GM19238 (cell line): ENCODE measurements at regions not wholly inside any gene's neighbourhood (a gene's known extent, or its start where the extent isn't known, plus 50 kb on each side); places are given as distances from the start of the nearest gene placed in this dataset.

Experiments
- DNase-seq: peaks from one replicate; pipeline ENCODE4 v3.0.0; 2011; ENCODE audit warnings: low spot score; ENCODE audit not compliant: insufficient read length

DNA sequence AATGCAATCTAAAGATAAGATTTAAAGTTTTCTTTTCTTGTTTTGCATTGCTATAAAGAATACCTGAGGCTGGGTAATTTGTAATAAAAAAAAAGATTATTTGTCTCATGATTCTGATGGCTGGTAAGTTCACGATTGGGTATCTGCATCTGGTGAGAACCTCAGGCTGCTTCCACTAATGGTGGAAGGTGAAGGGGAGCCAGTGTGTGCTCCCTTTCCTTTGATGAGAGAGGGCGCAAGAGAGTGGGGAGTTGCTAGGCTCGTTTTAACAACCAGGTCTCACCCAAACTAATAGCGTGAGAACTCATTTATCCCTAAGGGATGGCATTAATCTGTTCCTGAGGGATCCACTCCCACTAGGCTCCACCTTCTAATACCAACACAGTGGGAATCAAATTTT, 353.2 kb downstream of the BTBD3 start:
- no peak for DNase-seq

DNA sequence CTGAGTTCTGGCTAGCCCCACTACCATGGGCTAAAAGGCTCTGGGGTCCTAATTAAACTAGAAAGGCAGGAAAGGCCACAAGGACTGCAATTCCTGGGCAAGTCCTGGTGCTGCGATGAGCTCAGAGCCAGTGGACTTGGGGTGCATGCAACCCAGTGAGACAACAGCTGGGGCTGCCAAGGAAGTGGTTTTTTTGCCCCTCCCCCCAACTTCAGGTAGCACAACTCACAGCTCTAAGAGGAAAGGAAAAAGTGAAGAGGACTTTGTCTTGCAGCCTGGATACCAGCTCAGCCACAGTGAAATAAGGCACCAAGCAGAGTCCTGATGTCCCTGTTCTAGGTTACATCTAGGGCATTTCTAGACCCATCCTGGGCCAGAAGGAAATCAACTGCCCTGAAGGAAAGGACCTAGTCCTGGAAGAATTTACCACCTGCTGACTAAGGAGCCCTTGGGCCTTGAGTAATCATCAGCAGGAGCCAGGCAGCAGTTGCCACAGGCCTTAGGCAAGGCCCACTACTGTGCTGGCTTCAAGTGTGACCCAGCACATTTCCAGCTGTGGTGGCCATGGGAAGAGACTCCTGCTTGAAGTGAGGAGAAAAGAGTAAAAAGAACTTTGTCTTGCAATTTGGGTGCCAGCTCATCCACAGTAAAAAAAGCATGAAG, 358.4 kb downstream of the BTBD3 start:
- DNase-seq: no peak

DNA sequence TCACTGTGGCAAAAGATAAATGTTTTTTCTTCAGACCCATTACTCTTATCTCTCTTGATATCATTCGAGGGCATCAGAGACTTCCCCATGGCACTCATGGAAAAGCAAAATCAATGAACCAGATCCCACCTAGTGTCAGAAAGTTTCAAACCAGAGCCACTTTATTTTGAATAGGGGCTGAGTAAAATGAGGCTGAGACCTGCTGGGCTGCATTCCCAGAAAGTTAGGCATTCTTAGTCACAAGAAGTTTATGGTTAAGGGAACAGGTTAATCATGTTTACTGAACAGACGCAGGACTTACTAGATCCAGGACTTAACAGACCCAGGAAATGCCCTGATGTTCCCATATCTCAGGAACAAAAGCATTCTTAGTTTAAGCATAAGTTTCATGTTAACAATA, 369.9 kb downstream of the BTBD3 start:
- no peak for DNase-seq

DNA sequence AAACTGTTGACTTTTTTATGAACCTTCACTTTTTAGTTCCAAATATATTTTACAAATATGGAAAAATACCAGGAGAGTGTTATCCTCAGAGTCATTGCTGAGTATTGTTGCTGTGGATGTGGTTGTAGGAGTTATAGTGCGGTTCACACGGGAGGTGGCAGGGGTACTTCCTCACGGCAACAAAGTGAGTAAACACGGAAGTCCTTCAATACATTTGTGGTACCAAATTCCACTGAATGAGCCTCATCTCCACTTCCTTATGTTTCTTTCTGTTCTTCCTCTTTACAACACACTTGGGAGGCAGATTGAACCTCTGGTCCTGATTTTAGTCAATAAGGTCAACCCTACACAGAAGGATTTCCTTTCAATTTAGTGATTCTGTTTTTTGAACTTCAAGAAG, 371.8 kb downstream of the BTBD3 start:
- no peak for DNase-seq

DNA sequence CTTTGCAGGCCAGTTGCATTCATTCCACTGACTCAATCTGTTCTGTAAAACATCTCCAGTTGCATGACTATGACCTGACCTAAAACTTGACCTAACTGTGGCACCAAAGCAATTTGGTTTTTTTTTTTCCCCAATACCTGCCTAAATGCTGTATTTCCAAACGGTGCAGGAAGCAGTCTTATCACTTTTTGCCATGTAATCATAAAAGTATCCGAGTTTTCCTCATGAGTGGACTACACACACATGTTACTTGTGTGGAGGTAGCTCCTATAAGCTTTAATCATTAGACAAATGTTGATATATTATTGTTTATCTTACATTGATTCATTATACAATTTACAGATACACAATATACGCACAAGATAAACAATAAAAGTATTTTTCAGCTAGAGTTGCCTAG, 373.7 kb downstream of the BTBD3 start:
- no peak for DNase-seq

DNA sequence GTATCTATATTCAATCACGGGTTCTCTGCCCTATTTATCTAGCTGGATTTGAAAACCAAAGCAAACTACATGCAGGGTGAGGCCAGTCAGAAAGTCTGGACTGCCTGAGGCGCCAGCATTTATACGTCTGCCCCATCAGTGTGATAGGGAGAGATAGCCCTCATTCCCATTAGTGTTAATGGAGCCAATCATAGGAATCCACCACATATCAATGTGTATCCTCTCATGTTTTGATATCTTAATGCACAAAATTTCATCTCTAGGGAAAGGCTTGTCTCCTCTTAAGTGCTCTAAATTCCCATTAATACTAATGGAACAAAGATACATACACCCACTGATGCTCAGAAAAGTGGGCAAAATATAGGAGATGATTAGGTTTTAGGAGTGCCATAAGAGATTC, 376.2 kb downstream of the BTBD3 start:
- no peak for DNase-seq

DNA sequence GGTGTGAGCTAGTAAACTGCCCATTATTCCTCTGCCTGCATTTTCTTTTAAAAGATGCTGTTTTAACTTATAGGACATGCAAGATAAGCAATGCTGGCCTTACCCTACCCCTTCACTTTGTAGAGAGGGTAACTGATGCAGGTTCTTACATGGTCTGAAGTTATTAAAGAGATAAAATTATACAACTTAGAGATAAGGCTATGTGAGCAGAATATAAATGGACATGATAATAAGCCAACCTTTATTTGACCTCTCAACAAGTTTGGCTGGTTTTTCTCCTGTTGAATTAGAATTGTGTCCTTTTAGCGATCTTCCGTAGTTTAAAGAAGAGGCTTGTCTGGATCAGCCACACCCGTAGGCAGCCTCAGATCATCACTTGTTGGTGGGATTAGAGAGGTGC, 377.0 kb downstream of the BTBD3 start:
- no peak for DNase-seq

DNA sequence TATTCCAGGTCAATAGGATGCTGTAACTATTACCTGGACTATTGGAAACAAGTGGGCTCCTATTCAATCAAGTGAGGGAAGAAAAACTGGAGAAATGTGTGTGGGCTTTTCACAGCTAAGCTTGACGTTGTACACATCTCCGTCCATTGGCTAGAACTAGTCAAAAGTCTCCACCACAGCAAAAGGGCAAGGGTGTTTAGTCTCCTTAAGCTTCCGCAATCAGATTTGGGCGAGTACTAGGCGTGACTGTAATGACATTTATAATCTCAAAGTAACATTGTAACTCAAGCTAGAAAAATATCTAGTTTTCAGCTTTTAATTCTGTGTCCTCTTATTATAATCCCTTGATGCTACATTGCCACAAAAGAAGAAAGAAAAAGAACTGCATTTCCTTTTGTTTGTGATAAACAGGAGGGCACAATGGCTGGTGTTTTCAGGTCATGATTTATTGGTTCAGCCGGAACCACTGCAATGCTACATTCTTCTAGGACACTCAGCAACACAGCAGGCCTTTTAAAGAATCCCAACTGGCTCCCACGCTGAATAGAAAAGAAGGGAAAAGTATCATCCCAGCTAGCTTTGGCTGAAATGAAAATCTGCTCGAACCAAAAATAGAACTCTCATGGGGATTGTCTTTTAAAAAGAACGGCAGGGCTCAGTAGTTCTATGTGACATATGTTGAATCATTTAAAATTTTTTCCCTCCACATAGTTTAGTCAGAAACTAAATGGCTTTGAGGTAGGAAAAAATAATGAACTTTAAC, 387.7 kb downstream of the BTBD3 start:
- no peak for DNase-seq

DNA sequence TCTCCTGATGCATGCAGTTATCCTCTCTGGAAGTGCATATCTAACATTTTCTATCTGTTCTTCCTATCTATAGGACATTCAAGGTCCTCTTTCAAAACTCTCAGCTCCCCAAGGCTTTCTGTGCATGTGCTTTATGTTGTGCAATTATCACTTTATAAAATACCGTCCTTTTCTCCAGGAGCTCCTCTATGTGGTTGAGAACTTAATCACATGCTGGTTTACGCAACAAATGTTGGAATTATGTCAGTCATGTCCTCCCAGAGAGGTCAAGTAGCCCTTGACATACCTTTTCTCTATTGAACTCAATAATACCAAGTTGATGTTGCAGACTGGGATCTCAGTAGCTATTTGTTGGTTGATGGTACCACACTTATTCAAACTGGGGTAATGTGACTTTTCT, 388.4 kb downstream of the BTBD3 start:
- DNase-seq: no peak

DNA sequence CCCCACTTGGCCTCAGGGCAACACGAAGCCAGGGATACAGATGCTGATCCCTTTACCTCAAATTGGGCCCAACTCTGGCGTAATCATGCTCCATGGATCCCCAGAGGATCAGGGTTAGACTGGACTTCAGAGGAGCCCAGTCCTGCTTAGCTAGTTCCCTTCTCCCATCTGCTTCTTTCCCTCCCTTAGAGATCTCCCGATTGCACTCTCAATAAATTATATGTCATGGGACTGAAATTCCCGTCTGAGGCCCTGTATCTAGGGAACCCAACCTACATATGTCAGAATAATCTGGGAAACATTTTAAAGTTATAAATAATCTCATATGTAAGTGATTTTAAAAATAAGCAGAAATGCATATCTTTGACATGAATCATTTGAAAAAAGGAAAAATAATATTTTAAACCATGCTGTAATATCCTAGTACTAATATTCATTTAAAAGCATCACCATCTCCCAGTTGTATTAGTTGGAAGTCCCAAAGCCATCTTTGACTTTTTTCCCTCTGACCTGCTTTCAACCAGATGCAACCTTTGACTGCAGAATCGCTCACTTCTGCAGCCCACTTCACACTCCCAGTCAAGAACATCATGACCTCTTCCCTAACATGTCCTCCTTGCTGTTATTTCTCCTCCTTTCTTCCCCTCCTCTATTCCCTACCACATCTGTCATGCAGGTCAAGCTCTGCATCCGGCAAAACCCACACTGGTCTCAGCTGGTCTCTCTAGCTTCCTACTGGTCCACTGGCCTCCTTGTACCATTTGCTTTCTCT, 393.6 kb downstream of the BTBD3 start:
- DNase-seq: no peak

DNA sequence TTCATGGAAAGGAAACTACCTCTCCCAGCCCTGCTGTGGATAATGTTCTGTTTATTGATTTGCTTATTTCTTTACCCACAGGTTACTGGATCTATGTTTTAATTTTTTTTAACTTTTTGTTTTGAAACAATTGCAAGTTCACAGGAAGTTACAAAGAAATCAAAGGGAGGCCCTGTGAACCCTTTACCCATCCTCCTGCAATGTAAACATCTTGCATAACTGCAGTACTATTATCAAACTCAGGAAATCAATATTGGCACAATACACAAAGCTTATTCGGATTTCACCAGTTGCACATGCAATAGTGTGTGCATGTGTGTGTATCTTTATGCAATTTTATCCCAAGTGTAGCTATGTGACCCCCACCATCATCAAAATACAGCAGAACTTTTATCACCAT, 398.0 kb downstream of the BTBD3 start:
- no peak for DNase-seq

DNA sequence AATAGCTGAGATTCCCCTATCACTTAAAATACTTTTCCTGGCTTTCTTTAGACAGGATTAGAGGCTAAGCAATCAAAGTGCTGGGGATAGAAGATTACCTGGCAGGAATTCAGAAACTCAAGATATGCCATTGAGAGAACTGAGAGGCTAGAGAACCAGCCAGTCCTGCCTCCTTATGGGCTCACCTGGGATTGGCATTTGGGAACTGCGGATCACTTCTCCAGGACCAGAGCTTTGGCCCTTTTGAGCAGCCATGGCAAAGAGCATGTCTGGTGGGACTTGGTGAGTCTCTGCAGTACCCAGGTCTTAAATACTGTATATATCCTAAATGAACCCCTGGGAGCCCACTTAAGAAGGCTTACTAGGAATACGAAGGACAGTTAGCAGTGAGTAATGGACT, 399.1 kb downstream of the BTBD3 start:
- no peak for DNase-seq

DNA sequence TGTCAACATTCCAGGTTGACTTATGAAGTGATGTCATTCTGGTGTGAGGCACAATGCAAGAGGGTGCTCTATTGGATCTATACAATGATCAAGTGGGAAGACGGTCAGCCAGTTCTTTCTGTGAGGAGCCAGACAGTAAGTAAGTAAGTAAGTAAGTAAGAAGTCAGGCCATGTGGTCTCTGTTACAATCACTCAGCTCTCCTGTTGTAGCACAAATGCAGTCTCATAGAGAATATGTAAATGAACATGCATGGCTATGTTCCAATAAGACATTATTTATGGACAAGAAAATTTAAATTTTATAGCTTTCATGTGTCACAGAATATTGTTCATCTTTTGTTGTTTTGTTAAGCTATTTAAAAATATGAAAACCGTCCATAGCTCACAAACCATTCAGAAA, 399.7 kb downstream of the BTBD3 start:
- no peak for DNase-seq

DNA sequence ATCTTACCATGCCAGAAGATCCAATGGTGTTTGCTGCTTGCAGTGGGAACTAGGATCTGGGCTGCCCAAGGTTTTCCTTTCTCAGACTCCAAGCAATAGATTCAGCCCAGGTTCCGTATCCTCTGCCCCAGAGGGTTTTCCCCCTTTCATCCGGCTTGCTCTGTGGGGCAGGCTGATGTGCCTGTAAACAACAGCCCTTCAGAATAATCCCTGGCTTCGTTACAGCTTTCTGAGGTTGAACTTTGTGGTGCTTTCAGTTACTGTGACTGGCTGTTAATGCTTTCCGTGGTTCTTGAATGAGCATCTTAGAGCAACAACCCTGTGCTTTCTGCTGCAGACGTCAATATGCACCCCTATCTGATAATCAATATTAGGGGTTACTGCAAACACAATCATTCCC, 400.4 kb downstream of the BTBD3 start:
- no peak for DNase-seq

DNA sequence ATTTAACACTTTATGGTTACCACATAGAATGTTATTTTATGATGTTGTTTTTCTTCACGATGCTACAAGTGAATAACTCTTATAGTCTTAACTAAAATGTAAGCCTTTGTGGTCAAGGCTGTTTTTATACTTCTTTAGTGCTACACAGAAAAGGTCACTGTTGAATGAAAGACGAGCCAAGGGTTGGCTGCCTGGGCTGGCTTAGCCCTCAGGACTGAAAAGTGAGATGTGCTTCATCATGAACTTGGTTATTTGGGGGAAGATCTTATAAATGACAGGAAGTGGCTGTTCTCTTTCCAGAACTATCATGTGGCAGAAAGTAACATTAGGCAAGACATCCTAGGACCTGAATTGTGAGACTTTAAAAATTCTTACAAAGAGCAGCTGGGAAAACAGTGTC, 404.0 kb downstream of the BTBD3 start:
- no peak for DNase-seq

DNA sequence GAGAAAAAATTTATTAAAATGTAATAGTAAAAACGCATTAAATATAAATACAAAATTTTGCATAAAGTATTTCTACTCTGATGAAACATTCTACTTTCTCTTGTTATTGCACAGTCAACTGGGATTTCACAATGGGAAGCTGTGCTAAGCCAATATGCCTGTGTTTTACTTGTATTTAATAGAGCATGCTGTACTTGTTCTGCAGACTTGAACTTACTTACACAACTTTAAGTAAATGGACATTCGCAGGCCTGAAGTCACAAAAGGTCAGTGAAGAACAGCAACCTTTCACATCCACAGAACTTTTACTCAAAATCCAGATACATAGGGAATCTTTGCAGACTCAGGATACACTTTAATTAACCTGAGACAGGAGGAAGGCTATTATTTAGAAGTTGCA, 409.5 kb downstream of the BTBD3 start:
- no peak for DNase-seq

DNA sequence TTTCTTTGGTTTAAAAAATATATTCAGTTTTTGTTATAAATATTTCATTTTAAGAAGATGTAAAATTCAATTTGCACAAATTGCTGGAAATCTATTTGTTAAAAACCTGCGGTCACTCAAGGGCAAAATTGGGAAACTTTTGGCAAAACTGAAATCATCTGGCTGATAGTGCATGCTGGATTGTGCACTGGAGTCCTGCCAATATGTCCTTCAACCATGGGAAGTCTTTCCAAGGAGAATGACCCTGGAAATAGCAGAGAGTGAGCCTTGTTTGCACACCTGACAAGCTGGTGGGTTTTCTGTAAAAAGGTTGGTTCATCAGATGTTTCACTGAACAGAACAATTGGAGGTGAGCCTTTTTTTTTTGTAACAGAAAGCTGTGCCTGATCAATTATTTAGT, 413.5 kb downstream of the BTBD3 start:
- DNase-seq: no peak

DNA sequence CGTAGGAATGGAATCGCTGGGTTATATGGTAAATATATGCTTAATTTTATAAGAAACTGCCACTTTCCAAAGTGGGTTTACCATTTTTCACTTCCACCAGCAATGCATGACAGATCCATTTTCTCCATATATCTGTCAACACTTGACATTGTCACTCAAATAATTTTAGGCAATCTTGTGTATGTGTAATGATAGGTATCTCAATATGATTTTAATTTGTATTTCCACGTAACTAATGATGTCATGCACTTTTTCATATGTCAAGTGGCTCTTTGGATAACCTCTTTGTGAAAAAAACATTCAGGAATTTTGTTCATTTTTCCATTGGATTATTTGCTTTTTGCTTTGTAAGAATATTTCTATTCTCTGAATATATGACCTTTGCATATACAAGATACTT, 419.9 kb downstream of the BTBD3 start:
- no peak for DNase-seq

DNA sequence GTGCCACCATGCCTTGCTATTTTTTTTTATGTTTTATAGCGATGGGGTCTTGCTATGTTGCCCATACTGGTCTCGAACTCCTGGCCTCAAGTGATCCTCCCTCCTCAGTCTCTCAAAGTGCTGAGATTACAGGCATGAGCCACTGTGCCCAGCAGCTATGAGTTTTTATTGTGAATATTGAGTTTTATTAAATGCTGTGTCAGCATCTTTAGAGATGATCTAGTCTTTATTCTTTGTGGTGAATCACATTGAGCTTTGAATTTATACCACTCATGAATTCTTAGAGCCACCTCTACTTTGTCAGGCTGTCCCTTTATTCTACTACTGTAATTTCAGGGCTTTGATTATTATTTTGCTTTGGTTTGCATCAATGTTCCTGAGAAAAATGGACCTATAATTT, 428.3 kb downstream of the BTBD3 start:
- DNase-seq: no peak

DNA sequence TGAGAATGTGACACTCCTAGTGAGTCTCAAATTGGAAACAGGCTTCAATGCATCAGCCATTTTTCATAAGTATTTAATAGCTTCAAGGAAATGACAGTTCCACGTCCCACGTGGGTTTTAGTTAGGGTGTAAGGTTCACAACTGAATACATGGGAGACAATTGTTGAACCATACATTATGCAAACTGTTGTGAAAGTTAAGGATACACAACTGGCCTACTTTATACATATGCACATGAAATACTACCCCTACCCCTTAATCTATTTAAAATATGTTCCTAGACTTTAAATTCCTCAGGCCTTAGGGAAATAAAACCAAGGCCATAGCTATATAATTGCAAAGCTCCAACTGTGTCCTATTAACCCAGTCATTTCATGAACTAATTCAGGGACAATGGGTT, 436.1 kb downstream of the BTBD3 start:
- DNase-seq: no peak

DNA sequence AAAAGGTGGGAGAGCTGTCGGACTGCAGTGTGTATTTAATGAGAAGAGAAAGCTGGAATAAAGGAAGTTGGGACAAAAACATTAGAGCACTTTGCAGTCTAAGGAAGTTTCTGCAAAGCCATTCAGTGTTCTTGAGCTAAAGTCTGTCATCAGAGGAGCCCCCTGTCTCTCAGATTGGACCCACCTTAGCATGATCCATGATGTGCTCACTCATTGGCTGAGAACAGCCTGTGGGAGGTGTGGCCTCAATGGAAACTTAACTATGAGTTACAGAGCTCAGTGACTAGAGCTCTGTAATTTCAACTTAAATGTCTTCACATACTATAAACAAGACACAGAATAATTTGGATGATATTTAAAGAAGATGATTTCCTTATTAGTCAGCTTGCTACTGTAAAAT, 437.0 kb downstream of the BTBD3 start:
- DNase-seq: no peak

DNA sequence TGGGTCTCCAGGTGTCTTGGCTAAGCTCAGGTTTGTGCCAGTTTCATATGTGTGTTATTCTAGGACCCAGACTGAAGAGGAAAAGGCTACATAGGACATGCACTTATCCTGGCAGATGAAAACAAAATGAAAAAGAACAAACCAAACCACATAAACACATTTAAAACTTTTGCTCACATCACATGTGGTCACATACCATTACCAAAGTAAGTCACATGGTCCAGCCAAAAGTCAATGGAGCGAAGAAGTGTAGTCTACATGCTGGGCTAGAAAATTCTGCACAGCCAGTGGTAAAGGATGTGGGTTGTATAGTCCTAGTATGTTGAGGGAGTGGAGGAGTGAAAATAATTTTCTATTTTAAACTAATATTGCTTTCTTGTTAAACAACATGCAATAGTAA, 437.5 kb downstream of the BTBD3 start:
- DNase-seq: no peak
